Renal cortical epithelial cell (primary cell): ENCODE measurements at regions not wholly inside any gene's neighbourhood (a gene's known extent, or its start where the extent isn't known, plus 50 kb on each side); places are given as distances from the start of the nearest gene placed in this dataset.

Experiments used
- DNase-seq: peaks from one replicate; pipeline ENCODE4 v3.0.0-alpha.2; 2011; ENCODE audit warnings: low read depth

DNA sequence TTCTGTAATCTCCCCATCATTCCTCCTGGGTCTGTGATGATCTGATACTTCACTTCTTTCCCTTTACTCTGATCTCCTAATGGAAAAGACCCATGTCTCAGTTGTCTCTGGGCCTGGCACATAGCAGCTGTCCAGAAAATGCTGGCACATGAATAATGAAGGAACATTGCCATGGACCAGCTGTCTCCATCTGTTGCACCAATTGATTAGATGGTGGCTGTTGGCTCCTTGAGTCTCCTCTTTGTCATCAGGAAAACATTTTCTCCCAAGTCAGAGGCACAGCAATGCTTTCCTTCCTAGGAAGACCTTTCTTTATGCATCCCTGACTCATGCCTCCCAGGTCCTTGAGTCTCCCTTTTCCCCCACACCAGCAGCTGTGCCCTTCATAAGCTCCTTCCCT is 286.2 kb upstream of the CXCR4 start:
- no peak for DNase-seq

DNA sequence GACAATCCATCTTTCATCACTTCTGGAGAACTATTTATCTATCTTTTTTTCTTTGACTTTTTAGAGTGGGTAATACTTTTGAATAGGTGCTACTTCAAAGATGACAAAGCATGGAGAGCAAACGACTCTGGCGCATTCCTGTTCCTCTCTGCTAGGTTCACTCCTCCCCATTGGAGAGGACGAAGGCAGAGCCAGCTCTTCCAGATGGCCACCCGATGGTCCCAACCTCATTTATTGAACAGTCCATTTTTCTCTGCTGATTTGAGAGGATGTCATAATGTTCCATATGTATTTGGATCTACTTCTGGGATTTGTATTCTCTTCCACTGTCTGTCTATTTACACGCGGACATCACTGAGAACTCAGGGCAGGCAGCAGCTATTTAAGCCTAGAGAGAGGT is 284.3 kb upstream of the CXCR4 start:
- no peak for DNase-seq

DNA sequence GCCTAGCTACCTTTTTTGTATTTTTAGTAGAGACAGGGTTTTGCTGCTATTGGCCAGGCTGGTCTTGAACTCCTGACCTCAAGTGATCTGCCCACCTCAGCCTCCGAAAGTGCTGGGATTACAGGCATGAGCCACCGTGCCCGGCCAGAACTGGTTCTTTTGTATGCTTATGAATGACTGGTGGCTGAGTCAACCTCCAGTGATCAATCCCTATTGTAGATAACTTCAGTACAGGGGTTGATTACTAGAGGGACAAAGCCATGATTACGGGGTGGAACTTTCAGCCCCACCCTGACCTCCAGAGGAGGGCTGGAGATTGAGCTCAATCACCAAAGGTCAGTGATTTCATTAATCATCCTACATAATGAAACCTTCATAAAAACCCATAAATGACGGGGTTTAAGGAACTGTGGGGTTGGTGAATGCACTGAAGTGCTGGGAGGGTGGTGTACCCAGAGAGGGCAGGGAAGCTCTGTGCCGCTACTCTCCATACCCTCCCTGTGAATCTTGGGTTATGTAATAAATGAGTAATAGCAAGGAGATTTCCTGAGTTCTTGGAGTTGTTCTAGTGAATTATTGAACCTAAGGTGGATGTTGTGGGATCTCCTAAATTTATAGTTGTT is 281.8 kb upstream of the CXCR4 start:
- peak; percentile 13 for DNase-seq

DNA sequence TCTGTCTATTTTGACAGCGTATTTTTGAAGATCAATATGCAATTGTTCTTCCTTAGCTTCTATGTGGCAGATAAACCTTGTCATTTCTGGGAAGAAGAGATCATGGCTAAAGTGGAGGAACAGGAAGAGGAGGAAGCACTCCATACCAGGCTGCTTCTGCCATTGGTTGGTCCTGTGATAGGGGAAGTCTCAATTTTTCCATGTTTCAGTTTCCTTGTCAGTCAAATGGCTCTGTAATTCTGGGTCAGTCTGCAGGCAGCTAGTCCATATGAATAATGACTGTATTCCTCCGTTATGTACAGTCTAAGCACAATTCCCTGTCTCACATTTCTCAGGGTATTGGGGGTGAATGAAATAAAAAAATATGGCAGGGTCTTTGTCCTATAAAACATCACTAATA is 277.6 kb upstream of the CXCR4 start:
- no peak for DNase-seq

DNA sequence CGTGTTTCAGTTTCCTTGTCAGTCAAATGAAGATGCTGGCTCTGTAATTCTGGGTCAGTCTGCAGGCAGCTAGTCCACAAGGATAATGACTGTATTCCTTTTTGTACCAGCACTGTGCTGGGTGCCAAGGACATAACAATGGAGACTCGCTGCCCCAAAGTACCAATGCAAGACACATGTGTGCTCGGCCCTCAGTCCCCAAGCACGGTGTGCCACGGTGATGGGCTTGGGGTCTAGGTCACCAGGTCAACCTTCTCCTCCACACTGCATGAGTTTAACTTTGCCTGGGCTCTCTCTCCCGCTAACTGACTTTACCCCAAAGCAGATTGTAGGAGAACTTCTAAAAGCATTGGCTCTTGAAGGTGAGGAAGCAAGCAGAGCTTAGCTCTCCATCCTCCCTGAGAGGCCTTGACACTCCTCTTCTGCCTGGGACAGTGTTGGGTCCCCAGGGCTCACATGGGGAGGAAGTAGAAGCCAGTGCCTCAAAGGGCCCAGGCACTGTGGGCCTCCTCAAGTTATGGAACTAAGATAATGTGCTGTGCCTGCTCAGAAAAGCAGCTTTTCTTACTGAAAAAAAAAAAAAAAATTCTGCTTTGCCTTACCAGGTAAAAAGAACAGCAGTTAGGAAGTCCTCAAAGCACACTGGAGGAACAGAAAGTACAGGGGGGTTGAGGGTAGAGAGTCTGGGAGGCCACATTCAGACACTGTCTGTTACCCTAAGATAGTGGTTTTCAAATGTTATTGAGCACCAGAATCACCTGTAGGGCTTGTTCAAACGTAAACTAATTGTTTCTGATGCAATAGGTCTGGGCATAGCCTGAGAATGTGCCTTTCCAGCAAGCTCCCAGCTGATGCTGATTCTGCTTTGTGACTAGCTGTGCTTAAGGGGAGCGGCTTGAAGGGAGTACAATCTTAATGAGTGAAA is 276.4 kb upstream of the CXCR4 start:
- peak; percentile 22 for DNase-seq

DNA sequence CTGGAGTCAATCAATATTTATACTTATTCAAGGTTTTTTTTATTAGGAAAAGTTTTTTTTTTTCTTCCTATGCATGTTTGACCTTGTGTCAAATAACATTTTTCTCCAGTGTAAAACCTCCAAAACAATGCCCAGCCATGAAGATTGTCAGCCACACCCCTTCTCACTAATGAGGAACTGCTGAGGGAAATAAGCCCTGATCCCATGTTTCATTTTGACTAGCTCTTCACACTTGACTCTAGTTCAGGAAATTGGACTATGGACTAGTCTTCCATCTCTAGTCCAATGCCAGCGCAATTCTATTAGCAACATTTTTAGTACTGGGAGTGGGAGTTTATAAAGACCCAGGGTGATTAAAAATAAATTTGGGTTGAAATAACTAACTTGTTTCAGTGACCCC is 275.6 kb upstream of the CXCR4 start:
- DNase-seq = no peak

DNA sequence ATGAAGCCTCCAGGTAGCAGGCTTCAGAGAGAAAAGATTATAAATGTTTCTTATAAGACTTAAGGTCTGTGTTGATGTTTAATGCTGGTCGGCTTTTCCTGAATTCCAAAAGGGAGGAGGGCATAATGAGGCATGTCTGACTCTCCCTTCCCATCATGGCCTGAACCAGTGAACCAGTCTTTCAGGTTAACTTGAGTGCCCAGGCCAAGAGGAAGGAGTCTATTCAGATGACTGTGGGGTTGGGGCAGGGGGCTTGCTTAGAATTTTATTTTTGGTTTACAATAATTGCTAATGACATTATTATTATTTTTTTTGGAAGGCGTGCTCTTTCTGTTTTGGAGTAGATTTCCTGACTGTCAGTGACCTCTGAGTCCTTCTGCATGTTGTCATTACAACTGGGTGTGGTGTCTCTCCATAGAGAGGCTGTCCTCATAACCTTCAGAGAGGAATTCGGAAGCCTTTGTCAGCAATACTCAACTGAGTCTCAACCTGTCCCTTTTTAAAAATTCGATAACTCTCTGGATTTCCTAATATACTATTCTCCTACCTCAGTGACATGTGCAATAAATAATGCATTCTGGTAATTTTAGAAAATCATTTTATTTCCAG is 275.1 kb upstream of the CXCR4 start:
- no peak for DNase-seq

DNA sequence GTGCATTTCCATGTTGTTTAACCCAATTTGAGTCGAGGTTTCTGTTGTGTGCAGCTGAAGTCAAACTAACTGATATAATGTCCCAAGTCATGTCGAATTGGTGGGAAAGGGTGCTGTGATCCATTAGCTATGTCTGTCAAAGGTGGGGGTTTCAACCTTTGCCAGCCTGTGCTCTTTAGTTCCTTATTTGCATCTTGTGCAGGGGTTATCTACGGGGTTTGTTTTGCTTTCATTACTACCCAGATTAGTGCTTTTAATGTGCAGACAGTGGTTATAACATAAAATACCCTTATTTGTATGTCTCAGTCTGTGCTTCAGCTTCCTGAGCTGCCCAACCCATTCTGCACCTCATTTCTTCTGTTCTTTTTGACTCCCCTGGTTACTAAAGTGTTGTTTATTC is 271.9 kb upstream of the CXCR4 start:
- DNase-seq = no peak

DNA sequence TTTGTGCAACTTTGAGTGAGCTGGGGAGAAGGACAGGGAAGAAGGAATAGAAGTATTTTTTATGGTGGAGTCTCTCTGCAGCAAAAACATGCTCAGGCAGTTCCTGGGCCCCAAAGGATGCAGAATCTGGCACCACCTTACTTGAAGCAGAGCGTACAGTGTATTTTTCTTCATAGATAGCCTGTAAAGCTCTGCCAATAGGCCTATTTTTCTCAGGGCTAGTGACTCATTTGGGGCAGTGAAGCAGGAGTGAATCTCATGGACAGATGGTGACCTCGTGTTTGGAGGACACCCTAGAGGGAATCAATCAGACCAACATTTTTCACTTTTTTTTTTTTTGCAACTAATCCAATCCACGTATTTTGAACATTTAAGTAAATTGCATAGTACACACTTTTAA is 268.1 kb upstream of the CXCR4 start:
- DNase-seq = no peak

DNA sequence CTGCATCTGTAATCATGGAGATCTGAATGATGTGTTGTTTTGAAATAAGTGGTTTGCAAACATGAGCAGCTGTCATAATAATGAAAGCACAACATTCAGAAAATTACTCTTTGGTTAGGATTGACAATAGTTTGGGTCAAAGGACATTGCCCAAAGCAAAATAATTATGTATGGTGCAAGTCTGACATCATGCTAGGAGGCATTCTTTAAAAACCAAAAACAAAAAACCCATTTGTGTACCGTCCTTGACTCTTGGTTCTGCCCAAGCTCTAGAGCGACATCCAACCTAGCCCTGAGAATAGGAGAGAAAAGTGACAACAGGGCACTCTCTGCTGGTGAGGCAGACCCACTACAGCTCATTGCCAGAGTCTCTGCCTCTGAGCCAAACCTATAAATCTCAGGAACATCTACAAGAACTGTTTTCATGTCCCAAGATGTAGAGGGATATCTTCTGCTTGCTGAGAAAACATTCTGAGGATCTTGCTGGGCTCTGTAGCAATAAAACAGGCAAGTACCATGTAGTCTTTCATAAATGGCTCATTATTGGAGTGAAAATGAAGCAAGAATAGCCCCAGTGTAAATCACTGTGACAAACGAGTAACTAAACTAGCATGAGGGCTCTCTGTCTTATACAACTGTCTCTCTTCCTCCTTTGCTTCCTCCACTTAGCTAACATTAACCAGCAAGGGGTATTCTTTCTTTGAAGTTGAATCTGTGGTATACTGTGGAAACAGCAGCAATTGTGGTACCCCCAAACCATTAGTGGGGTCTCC is 266.8 kb upstream of the CXCR4 start:
- DNase-seq = peak; percentile 41

DNA sequence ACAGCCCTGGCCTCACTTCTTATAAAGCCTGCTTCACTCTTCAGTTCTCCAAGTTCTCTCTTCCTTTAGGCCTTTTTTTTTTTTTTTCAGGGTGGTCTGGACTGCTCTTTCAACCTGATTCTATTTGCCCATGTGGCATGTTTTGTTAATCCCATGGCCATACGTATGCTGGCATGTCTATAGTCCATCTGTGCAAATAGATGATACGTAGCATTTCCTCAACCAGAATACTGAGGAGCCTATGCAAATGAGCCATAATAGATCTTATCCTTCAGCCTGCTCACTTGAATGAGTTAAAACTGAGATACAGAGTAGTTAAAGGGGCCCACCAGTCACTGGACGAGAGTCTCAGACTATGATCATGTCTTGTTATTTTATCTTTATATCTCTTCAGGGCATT is 265.2 kb upstream of the CXCR4 start:
- no peak for DNase-seq

DNA sequence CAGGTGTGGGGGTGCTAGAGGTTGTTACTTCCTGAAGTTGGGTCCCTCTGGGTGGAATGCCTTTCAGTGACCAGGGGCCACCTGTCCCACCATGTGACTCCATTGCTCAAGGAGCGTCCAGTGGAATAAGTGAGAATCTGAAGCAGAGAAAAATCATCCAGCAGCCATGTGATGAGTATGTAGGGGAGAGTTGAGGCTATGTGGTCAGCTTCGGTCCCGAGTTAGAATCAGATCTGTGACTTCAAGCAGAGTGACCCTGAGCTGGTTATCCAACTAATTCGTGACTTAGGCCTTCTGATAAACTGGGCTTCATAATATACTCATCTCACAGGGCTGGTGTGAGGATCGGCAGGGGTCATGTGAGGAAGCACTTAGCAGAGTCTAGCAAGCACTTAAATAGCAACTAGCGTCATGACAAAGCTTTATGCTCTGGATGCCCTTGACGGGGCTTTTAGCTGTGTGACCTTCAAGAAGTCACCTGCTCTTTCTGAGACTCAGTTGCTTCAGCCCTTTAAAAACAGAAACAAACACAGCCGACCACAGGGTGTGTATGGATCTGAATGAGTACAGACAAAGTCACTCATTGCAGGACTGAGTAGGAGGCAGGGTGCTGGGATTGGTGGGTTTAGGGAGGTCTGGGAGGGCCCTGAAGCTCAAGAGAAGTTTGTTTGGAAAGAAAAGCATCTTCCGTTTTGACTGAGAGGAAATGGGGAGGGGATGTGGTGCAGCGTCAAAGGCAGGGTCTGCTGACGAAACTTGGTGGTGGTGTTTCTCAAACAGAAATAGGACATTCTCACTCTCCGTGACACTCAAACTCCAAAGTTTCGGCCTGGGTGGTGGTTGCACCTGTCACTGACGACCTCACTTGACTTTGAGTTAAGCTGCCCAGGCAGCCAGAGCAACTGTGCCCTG is 264.0 kb upstream of the CXCR4 start:
- DNase-seq = no peak

DNA sequence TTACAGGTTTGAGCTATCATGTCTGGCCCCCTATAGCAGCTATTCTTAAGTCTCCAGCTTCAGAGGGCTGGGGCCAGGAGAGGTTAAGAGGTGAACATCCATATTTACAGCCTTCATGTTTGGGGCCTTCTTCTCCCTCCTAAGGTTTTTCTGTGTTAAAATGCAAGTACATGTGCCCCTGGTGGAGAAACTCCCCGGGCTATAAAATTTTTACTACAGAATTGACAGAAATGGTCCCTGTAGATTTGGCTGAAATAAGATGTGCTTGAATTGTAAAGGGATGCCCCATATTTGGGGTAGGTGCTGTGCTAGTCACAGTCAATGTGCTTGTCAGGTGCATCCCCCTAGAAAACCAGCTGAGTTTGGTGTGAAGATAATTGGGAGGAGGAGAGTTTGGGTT is 263.3 kb upstream of the CXCR4 start:
- no peak for DNase-seq

DNA sequence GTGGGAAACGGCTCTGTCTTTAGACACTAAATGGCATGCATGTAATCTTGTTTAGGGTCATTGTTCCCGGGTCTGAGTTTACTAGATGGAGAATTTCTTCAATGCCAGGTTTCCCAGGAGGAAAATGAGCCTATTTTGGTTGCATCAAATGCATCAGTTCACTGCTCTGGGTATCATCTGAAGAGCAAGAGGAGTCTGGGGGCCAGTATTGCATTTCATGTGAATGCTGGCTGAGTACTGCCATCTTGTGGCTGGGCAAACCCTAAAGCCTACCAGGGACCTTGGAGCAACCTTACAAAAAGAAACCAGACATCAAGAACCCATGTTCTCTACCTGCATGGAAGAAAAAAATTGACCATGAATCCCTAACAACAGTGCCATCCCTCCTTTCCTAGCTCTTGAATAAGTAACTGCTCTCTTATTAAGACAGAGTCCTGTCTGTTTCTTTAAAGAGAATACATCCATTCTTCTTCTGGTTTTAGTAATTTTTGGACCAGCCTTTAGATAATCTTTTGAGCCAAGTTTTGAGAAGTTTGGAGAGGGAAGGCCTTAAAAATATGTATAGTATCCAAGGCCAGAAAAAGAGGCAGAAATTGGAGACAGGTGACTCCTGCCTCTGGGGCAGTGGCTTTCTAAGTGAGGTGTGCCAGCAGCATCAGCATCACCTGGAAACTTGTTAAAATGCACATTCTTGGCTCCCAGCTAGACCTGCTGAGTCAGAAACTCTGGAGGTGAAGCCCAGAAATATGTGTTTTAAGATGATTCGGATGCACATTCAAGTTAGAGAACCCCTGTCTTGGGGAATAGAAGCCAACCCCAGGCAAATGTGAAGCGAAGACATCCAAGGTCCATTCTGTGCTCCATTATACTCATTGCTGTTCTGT is 261.0 kb upstream of the CXCR4 start:
- peak; percentile 55 for DNase-seq

DNA sequence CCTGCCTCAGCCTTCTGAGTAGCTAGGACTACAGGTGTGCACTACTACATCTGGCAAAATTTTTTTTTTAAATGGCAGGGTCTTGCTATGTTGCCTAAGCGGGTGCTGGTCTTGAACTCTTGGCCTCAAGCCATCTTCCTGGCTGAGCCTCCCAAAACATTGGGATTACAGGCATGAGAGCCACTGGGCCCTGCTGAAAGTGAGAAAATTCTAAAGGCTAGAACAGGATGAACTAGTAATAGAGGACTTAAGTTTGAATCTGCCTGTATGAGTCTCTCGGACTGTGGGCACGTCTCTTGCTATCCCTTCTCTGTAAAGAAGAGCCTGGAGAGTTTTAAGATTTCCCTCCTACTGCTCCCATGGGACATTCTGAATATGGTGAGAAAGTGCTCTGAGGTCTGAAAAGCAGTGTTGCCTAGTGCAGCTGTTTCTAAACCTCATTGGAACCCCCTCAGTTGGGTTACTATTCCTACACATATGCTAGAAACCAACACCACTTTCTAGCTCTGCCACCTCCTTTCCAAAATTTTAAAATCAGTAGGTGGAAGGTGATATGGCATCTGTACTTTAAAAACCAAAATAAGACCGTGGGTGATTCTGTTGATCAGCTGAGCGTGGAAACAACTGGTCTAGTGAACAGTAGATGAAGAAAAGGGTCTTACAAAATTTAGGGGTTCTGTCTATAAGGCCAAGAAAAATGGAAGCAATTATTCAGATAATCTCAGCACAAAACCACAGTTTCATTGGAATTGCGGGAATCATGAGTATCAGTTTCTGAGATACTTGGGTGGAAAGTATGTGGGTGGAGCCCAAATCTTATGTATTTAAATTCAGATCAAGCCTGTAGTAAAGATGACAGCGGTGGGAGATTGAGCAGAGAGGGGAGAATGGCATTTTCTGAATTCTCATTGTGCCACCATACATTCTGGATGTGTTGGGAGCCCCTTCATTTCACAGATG is 259.8 kb upstream of the CXCR4 start:
- no peak for DNase-seq

DNA sequence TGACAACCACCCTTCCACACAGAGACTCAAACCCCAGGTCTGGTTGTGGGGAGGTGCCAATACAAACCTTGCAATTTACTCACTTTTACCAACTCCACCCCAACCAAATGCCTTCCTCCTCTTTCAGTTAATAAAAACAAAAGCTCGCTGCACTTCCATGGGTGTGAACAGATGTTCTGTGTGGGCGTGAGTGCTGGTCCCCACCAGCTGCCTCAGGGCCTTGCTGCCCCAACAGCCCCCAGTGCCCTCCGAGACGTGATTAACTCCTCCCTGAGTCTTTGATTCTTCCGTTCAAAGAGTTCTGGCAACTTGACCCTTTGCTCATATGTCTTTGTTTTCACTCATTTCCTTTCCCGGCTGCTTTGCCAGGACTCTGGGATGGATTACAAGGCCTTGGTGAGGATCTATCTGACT is 258.9 kb upstream of the CXCR4 start:
- DNase-seq = peak; percentile 42

DNA sequence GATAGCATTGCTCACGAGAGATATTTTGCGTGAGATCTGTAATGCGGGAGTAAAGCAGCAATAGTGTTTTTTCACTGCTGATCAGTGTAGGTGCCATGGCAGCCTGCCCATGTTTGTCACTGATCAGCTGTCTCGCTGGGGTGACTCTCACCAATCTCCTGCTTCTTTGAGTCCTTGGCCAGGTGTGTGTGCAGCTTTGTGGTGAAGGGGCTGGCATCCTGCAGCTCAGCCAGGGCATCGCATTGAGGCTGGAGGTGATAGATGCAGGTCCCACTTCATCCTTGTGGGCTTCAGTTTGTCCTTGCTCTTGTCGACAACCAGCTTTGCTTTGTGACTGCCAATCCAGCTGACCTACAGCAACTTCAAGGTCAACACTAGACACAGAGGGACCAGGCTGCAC is 258.3 kb upstream of the CXCR4 start:
- no peak for DNase-seq

DNA sequence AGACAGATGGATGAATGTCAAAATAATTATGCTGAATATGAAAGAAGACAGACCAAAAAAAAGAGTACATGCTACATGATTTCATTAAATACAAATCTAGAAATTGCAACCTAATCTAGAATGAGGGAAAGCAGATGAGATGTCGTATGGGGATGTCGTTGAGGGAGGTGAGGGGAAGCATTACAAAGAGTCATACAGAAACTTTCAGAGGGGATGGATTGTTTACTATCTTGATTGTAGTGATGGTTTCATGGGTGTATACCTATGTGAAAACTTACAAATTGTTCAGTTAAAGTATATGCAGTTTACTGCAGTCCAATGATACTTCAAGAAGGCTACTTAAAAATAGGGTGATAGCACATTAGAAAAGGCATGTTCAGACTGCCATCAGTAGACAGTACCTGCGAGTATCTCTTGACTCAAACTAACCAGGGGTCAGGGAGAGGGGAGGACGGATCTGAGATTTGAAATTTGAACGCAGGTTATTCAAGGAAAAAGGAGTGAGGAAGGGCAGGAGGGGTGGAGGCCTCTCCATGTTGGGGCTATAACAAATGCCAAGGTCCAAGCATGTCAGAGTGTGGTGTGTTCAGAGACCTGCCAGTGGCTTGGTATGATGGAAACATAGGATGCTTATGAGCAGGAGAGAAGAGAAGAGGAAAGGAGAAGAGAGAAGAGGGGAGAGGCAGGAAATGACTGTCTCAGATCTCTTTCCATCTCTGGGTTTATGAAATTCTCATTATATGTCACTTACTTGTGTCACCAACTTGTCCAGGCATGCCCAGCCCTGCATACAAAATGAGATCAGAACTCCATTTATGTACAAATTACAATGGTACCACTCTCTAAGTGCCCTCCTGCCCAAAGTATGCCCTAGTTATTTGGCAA is 257.3 kb upstream of the CXCR4 start:
- DNase-seq = no peak
